ENCODE measurements at regions not wholly inside any gene's neighbourhood (a gene's known extent, or its start where the extent isn't known, plus 50 kb on each side); places are given as distances from the start of the nearest gene placed in this dataset.

- DNase-seq (ENCODE audit: low read depth) = no peak
- no peak overlapping the region for H3K4me3 ChIP-seq (ENCODE audit: low read depth, low read length)
- TF ChIP-seq CTCF (IDR thresholded peaks at IDR 0.05; ENCODE audit: control insufficient read depth, extremely low read depth, insufficient read depth) = no peak
Measured at GRCh38 chr2:221161186-221161585, 410.9 kb downstream of the EPHA4 start.

GRCh38 chr2:221166292-221166691 lies 405.8 kb downstream of the EPHA4 start:
- no peak for TF ChIP-seq CTCF (IDR thresholded peaks at IDR 0.05; ENCODE audit: control insufficient read depth, extremely low read depth, insufficient read depth)

GRCh38 chr2:221167561-221167960 lies 404.5 kb downstream of the EPHA4 start:
- DNase-seq (ENCODE audit: low read depth) = no peak
- H3K4me3 ChIP-seq (ENCODE audit: low read depth, low read length) = no peak overlapping the region
- TF ChIP-seq CTCF (IDR thresholded peaks at IDR 0.05; ENCODE audit: control insufficient read depth, extremely low read depth, insufficient read depth) = no peak

More at GRCh38 chr2:221166292-221166691, 405.8 kb downstream of the EPHA4 start:
- no peak overlapping the region for H3K4me3 ChIP-seq (ENCODE audit: low read depth, low read length)
- no peak for DNase-seq (ENCODE audit: low read depth)

GRCh38 chr2:221169724-221170123 lies 402.4 kb downstream of the EPHA4 start:
- H3K4me3 ChIP-seq (ENCODE audit: low read depth, low read length) = no peak overlapping the region
- DNase-seq (ENCODE audit: low read depth) = no peak
- TF ChIP-seq CTCF (IDR thresholded peaks at IDR 0.05; ENCODE audit: control insufficient read depth, extremely low read depth, insufficient read depth) = no peak

- H3K4me3 ChIP-seq (ENCODE audit: low read depth, low read length) = no peak overlapping the region
- TF ChIP-seq CTCF (IDR thresholded peaks at IDR 0.05; ENCODE audit: control insufficient read depth, extremely low read depth, insufficient read depth) = no peak
- DNase-seq (ENCODE audit: low read depth) = no peak
Measured at GRCh38 chr2:221170548-221170947, 401.6 kb downstream of the EPHA4 start.

GRCh38 chr2:221176667-221177066 lies 395.4 kb downstream of the EPHA4 start:
- no peak for DNase-seq (ENCODE audit: low read depth)
- TF ChIP-seq CTCF (IDR thresholded peaks at IDR 0.05; ENCODE audit: control insufficient read depth, extremely low read depth, insufficient read depth) = no peak
- no peak overlapping the region for H3K4me3 ChIP-seq (ENCODE audit: low read depth, low read length)

- DNase-seq (ENCODE audit: low read depth) = no peak
- no peak for TF ChIP-seq CTCF (IDR thresholded peaks at IDR 0.05; ENCODE audit: control insufficient read depth, extremely low read depth, insufficient read depth)
- H3K4me3 ChIP-seq (ENCODE audit: low read depth, low read length) = no peak overlapping the region
Measured at GRCh38 chr2:221178139-221178538, 394.0 kb downstream of the EPHA4 start.

Data from LNCaP clone FGC (cell line).